Muscle of leg (tissue), 3 donors: ENCODE measurements at regions not wholly inside any gene's neighbourhood (a gene's known extent, or its start where the extent isn't known, plus 50 kb on each side); places are given as distances from the start of the nearest gene placed in this dataset.
"Not testable (repeated sequence)": the region's sequence is repeated elsewhere in the genome, so short reads cannot be mapped to it uniquely, and the experiment has no call there.

Experiments used
- DNase-seq: peaks from one replicate; pipeline ENCODE4 v3.0.0; 2013
- H3K27ac ChIP-seq: one replicate; pipeline ENCODE4 v1.5.1; 2013; ENCODE audit warnings: mild to moderate bottlenecking, low read length, control low read depth
- H3K27me3 ChIP-seq: one replicate; pipeline ENCODE4 v1.6.1; 2013; ENCODE audit warnings: low read length; ENCODE audit not compliant: control insufficient read depth, insufficient read depth
- H3K36me3 ChIP-seq: one replicate; pipeline ENCODE4 v1.6.1; 2013; ENCODE audit warnings: low read length; ENCODE audit not compliant: control insufficient read depth, insufficient read depth
- H3K4me1 ChIP-seq: one replicate; pipeline ENCODE4 v1.6.1; 2013; ENCODE audit warnings: low read length; ENCODE audit not compliant: control insufficient read depth, insufficient read depth
- H3K4me3 ChIP-seq: one replicate; pipeline ENCODE4 v1.5.1; 2013; ENCODE audit warnings: low read length, control low read depth
- H3K9me3 ChIP-seq: replicated peaks from 2 replicates; pipeline ENCODE4 v1.6.1; 2013; ENCODE audit warnings: low read depth, low read length; ENCODE audit not compliant: control insufficient read depth
- WGBS: methylation state at CpG from one replicate; pipeline ENCODE4 v1.1.5; 2013; ENCODE audit warnings: missing lambda C conversion rate; ENCODE audit not compliant: insufficient coverage; 5-methylcytosine and 5-hydroxymethylcytosine counted together

DNA sequence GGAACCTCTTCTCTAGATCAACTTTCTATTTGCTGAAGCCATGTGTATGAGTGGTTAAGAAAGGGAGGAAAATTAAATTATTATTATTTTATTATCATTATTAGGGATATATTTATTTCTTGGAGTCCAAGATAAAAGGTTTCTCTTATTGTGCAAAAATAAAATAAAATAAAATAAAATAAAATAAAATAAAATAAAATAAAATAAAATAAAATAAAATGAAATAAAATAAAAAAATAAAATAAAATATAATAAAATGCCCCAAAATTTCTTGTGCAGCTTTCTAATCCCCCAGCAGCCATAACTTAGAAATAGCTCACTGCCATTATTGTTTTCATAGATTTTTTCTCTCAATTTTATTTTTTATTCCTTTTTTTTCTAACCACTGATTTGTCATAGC, 526.8 kb downstream of the VGLL3 start:
- no peak for DNase-seq
- no peak overlapping the region for H3K4me3 ChIP-seq
- no peaks in the 10 kb centered on the region for H3K36me3 ChIP-seq

DNA sequence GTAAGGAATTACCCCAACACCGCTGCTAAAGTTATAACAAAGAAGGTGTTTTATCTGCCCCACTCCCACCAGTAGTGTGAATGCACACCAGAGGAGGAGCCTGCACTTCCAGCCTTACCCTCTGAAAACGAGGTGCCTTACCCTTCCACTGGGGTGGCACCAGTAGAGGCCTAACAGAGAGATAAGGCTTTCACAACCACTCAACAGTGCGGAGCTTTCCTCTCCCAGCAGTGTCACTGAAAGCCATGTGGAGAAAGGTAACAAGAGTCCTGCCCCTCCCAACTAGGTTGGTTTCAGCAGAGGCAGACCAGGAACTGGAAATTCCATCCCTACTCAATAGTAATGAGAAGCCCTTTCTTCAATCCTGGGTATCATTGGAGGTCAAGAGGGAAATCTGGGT, 539.2 kb downstream of the VGLL3 start:
- no peaks in the 10 kb centered on the region for H3K36me3 ChIP-seq

More for the DNA sequence above, 526.8 kb downstream of the VGLL3 start:
- Histone ChIP-seq H3K27me3 (no peaks in the 10 kb centered on the region), H3K4me1 (no peaks in the 10 kb centered on the region), H3K27ac (no peak overlapping the region), H3K9me3 (no peaks in the 10 kb centered on the region)

DNA sequence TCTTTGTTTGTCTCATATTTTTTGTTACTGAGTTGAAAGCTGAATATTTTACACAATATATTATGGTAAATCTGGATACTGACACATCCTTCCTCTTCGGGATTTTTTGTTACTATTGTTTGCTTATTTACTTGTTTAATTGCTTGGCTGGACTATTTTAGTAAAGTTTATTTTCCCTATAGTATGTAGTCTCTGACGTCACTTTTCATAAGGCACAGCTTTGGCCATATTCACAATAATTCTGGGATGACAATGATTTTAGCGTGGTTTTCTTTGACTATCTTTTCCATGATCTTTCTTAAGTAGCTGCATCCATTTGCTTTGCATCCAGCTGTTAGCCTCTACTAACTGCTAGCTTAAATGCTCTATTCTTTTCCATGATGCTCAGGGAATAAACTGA, 552.4 kb downstream of the VGLL3 start:
- no peak for DNase-seq
- 50% methylated on average over 1 of the region's 3 CpGs for WGBS
- H3K27ac ChIP-seq = no peak overlapping the region
- H3K4me3 ChIP-seq = no peak overlapping the region
- H3K4me1 ChIP-seq = no peaks in the 10 kb centered on the region
- no peaks in the 10 kb centered on the region for H3K9me3 ChIP-seq
- H3K27me3 ChIP-seq = no peaks in the 10 kb centered on the region
- H3K36me3 ChIP-seq = no peaks in the 10 kb centered on the region

More for the DNA sequence above, 539.2 kb downstream of the VGLL3 start:
- Histone ChIP-seq H3K27ac (no peak overlapping the region), H3K4me3 (no peak overlapping the region), H3K4me1 (no peaks in the 10 kb centered on the region), H3K9me3 (no peaks in the 10 kb centered on the region), H3K27me3 (no peaks in the 10 kb centered on the region)
- WGBS = no CpG with 5 or more reads among the region's 3 CpGs
- no peak for DNase-seq

GRCh38 chr3:86427343-86427742, 563.6 kb downstream of the VGLL3 start:
- 83% methylated on average over 1 of the region's 2 CpGs for WGBS
- Histone ChIP-seq H3K27me3 (no peaks in the 10 kb centered on the region), H3K4me1 (no peaks in the 10 kb centered on the region), H3K27ac (no peak overlapping the region), H3K36me3 (no peaks in the 10 kb centered on the region), H3K9me3 (no peaks in the 10 kb centered on the region), H3K4me3 (no peak overlapping the region)
- no peak for DNase-seq

- Histone ChIP-seq H3K4me3 (no peak overlapping the region), H3K27me3 (no peaks in the 10 kb centered on the region), H3K4me1 (no peaks in the 10 kb centered on the region), H3K36me3 (no peaks in the 10 kb centered on the region), H3K27ac (no peak overlapping the region), H3K9me3 (no peaks in the 10 kb centered on the region)
- DNase-seq = no peak
- 85% methylated on average over 18 of the region's 24 CpGs for WGBS
Measured at GRCh38 chr3:86420990-86421739, 569.8 kb downstream of the VGLL3 start.

DNA sequence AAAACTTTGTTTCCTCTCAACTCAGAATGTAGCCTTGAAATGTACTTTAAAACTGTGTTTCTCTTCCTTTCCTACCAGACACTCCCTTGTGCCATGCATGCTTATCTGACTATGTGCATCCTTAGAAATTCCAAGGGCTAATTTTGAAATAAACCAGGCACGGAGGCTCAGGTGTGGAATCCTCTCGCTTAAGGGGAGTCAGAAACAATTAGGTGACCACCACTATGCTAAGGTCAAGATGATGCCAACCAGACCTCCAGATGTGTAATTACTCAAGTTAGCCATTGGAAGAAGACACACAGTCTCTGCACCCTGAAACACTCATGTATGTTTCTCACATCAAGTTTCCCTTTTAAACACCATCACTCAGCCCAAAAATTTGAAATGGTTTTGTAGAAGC, 572.1 kb downstream of the VGLL3 start:
- Histone ChIP-seq H3K9me3 (no peaks in the 10 kb centered on the region), H3K4me3 (no peak overlapping the region), H3K4me1 (no peaks in the 10 kb centered on the region), H3K27me3 (no peaks in the 10 kb centered on the region), H3K27ac (no peak overlapping the region), H3K36me3 (no peaks in the 10 kb centered on the region)
- WGBS = 0% methylated on average over 1 of the region's 2 CpGs
- DNase-seq = no peak

DNA sequence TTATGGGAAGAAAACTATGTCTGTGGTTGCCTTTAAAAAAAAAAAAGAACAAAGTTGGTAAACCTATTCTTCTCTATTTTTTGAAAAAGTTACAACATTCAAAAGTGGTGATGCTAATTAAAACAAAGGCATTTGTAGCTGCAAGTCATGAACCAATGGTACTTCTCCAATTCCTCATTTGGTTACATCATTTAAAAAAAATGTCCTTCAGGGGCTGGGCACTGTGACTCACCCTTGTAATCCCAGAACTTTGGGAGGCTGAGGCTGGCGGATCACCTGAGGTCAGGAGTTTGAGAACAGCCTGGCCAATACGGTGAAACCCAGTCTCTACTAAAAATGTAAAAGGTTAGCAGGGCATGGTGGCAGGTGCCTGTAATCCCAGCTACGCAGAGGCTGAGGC, 574.6 kb downstream of the VGLL3 start:
- no peaks in the 10 kb centered on the region for H3K36me3 ChIP-seq
- H3K27ac ChIP-seq = no peak overlapping the region
- no peaks in the 10 kb centered on the region for H3K27me3 ChIP-seq
- no peak for DNase-seq
- WGBS = 56% methylated on average over 3 of the region's 3 CpGs
- H3K4me1 ChIP-seq = no peaks in the 10 kb centered on the region
- no peak overlapping the region for H3K4me3 ChIP-seq
- H3K9me3 ChIP-seq = no peaks in the 10 kb centered on the region

DNA sequence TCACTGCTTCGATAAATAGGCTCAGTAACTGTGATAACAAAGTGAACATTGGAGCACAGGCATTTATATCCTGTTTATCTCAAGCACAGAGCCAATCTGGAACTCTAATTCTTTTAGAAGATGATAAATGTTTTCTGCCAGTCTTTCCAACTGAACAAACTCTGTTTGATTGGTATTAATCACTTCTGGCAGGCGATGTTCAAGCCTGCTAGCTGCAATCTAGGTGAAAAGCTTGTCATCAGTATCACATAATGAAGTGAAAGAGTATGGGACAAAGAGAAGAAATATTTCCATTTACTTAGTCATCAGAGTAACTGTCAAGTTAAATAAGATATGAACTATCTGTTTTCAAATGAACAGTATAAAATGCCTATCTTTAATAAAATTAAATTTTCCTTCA, 577.3 kb downstream of the VGLL3 start:
- H3K27me3 ChIP-seq = no peaks in the 10 kb centered on the region
- no peaks in the 10 kb centered on the region for H3K9me3 ChIP-seq
- H3K4me3 ChIP-seq = no peak overlapping the region
- H3K4me1 ChIP-seq = no peaks in the 10 kb centered on the region
- no CpG with 5 or more reads among the region's 2 CpGs for WGBS
- no peak overlapping the region for H3K27ac ChIP-seq
- DNase-seq = no peak
- no peaks in the 10 kb centered on the region for H3K36me3 ChIP-seq

DNA sequence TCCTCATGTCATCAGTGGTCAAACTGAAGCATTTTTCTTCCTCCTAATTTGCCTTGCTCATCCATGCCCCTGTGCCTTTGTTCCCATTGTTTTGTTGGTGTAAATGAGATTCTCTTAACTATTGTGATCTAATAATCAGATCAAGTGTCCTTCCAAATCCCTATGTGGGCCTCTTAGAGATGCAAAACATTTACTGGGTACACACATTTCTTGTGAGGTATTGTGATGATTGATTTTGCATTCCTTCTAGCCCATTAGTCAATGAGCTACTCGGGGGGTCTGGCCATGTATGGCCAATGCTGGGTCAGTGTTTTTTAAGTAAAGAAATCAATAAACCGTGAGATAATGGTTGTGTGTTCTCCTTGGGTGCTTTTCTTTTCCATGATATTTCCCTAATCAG, 580.4 kb downstream of the VGLL3 start:
- Histone ChIP-seq H3K9me3 (no peaks in the 10 kb centered on the region), H3K27me3 (no peaks in the 10 kb centered on the region), H3K4me1 (no peaks in the 10 kb centered on the region), H3K36me3 (no peaks in the 10 kb centered on the region), H3K4me3 (no peak overlapping the region), H3K27ac (no peak overlapping the region)
- no peak for DNase-seq
- no CpG with 5 or more reads among the region's 2 CpGs for WGBS

- not testable (repeated sequence) for DNase-seq, H3K27me3 ChIP-seq, H3K4me3 ChIP-seq, H3K27ac ChIP-seq, H3K36me3 ChIP-seq, H3K4me1 ChIP-seq, H3K9me3 ChIP-seq
- WGBS = 73% methylated on average over 3 of the region's 5 CpGs
Measured at GRCh38 chr3:86389759-86390158, 601.2 kb downstream of the VGLL3 start.

- Histone ChIP-seq H3K36me3 (no peaks in the 10 kb centered on the region), H3K4me1 (no peaks in the 10 kb centered on the region), H3K9me3 (no peaks in the 10 kb centered on the region), H3K4me3 (no peak overlapping the region), H3K27me3 (no peaks in the 10 kb centered on the region), H3K27ac (no peak overlapping the region)
- DNase-seq = no peak
- 65% methylated on average over 4 of the region's 4 CpGs for WGBS
Measured at GRCh38 chr3:86388820-86389219, 602.1 kb downstream of the VGLL3 start.
